Bronchial epithelial cell (primary cell): ENCODE measurements at regions not wholly inside any gene's neighbourhood (a gene's known extent, or its start where the extent isn't known, plus 50 kb on each side); places are given as distances from the start of the nearest gene placed in this dataset.
A peak's percentile ranks its signal among the peaks of the same experiment; 100 is the strongest.

Source experiments
- DNase-seq: peaks from one replicate; pipeline ENCODE4 v3.0.0-alpha.2; 2010; ENCODE audit warnings: low read depth
- FAIRE-seq: peaks from 2 replicates; lab custom pipeline; 2011; peaks lifted over from hg19 to GRCh38; lab: Jason Lieb, UNC
- H3K27me3 ChIP-seq: 2 replicates; pipeline ENCODE4 v1.5.1; 2011; ENCODE audit warnings: low read length; ENCODE audit not compliant: control insufficient read depth, insufficient read depth
- H3K36me3 ChIP-seq: 2 replicates; pipeline ENCODE4 v1.5.1; 2011; ENCODE audit warnings: low read length; ENCODE audit not compliant: control insufficient read depth, insufficient read depth
- H3K4me3 ChIP-seq: 2 replicates; pipeline ENCODE4 v1.5.1; 2011; ENCODE audit warnings: mild to moderate bottlenecking, low read depth, low read length, control low read depth
- TF ChIP-seq, protein P1 (sequence below): IDR thresholded peaks from 2 replicates; pipeline ENCODE4 v1.5.1; 2011; ENCODE audit warnings: mild to moderate bottlenecking, moderate library complexity, low read length, control low read depth, inconsistent platforms; ENCODE audit not compliant: insufficient read depth, severe bottlenecking

DNA sequence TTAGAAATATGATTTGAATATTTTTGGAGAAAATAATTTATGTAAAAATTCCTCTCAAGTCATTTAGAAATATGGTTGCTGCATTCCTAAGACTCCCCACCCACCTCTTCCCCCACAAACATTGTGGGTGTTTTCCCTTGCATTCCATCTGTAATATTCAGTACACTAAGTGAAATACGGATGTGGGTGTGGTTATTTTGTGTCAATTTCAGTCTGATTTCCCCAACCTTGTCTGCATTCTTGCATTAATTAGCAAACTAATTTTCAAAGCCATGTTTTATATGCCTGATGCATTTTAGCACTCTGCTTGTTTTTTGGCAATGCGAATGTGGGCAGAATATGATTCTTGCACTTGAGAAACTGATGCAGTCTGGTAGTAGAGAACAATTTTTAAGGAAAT lies 408.3 kb upstream of the RGMA start:
- H3K27me3 ChIP-seq = no peaks in the 10 kb centered on the region
- peak; percentile 78 for DNase-seq
- no peaks in the 10 kb centered on the region for H3K36me3 ChIP-seq
- H3K4me3 ChIP-seq = no peak overlapping the region
- TF ChIP-seq, protein P1, sequence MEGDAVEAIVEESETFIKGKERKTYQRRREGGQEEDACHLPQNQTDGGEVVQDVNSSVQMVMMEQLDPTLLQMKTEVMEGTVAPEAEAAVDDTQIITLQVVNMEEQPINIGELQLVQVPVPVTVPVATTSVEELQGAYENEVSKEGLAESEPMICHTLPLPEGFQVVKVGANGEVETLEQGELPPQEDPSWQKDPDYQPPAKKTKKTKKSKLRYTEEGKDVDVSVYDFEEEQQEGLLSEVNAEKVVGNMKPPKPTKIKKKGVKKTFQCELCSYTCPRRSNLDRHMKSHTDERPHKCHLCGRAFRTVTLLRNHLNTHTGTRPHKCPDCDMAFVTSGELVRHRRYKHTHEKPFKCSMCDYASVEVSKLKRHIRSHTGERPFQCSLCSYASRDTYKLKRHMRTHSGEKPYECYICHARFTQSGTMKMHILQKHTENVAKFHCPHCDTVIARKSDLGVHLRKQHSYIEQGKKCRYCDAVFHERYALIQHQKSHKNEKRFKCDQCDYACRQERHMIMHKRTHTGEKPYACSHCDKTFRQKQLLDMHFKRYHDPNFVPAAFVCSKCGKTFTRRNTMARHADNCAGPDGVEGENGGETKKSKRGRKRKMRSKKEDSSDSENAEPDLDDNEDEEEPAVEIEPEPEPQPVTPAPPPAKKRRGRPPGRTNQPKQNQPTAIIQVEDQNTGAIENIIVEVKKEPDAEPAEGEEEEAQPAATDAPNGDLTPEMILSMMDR = no peak
- FAIRE-seq = no peak

DNA sequence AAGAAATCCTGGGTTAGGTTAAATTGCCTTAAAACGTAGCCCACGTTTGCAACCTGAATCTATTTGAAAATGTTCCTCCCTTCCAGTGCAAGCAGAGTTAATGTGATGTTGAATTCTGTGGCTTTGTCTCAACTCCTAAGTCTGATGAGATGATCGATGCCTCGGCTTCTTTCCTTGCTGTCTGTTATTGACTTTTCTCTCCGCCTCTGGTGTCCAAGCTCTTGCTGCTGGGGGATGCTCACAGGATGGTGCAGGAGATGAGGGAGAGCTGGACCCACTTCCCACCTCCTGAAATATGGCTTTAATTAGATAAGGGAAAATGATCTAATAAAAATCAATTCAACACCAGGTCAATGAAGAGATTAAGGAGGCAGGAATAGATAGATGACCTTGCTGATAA lies 407.9 kb upstream of the RGMA start:
- Histone ChIP-seq H3K36me3 (no peaks in the 10 kb centered on the region), H3K4me3 (no peak overlapping the region), H3K27me3 (no peaks in the 10 kb centered on the region)
- FAIRE-seq (no peak), DNase-seq (no peak)
- TF ChIP-seq, protein P1 = no peak

DNA sequence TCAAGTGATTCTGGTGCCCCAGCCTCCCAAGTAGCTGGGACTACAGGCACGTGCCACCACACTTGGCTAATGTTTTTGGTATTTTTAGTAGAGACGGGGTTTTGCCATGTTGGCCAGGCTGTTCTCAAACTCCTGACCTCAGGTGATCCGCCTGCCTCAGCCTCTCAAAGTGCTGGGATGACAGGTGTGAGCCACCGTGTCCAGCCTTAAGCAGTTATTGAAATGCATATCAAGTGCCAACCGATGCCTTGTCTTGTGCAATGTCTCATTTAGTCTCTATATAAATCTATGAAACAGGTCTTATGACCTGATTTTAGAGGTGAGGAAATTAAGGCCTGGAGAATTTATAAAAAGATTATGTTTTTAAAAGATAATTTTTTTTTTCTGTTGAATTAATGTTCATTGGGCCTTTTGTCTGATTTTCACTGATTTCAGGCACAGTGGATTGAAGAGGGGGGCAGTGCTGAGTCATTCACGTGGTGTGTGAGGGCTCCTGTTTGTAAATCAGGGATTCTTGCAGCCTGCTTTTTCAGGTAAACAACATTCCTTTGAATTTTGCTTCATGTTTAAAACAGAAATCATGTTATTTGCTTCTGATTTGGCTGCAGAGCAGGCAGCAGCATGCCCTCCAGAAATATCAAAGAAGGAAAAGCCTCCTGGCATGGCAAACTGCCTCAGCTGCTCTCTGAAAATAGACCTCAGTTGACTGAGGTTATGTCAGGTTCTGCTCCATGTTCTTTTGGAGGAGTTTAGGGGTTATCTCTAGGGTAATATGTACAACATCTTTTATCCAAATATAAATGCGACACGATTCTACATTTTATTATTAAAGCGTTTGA lies 407.0 kb upstream of the RGMA start:
- TF ChIP-seq, protein P1 = no peak
- DNase-seq = peak; percentile 74
- Histone ChIP-seq H3K27me3 (no peaks in the 10 kb centered on the region), H3K4me3 (no peak overlapping the region), H3K36me3 (no peaks in the 10 kb centered on the region)
- FAIRE-seq = no peak

DNA sequence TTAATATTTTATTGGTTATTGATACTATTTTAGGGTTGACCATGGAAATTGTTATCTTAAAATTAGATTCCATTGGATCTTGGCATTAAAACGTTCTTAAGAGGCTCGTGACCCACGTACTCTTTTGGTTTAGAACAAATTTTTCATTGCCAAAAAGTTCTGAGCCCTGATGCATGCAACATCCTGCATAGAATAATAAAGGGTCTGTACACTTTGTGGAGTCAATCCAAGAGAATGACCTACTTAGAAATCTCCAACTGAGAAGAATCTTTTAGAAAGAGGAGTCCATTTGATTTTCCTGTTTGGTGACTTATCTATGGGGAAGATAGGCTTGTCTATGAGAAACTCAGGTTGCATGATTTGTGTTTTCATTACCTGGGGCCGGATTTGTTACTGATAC lies 404.2 kb upstream of the RGMA start:
- Histone ChIP-seq H3K36me3 (no peaks in the 10 kb centered on the region), H3K4me3 (no peak overlapping the region), H3K27me3 (no peaks in the 10 kb centered on the region)
- no peak for FAIRE-seq
- TF ChIP-seq, protein P1 = no peak
- no peak for DNase-seq

DNA sequence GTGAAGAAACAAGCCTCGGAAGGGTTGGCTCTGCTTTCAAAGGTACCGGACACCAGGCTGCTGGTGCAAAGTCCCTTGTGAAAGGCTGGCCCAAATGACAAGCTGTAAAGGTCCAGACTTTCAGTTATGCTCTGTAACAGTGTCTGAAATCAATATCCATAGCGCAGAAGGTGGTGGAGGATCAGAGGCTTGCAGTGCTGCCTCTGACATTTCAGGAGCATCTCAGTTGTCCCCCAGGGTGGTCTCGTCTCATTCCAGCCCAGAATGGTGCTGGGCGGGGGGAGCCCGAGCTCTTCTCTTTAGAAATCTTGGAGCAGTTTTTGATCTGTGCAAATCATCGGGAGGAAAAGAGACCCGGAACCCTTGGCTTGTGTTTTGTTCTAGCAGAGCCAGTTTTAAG lies 402.3 kb upstream of the RGMA start:
- FAIRE-seq = no peak
- TF ChIP-seq, protein P1 = no peak
- no peaks in the 10 kb centered on the region for H3K36me3 ChIP-seq
- no peaks in the 10 kb centered on the region for H3K27me3 ChIP-seq
- no peak overlapping the region for H3K4me3 ChIP-seq
- no peak for DNase-seq
